ENCODE measurements at regions not wholly inside any gene's neighbourhood (a gene's known extent, or its start where the extent isn't known, plus 50 kb on each side); places are given as distances from the start of the nearest gene placed in this dataset.

- no peak overlapping the region for H3K4me3 ChIP-seq
- H3K27me3 ChIP-seq = no peaks in the 10 kb centered on the region
- DNase-seq (ENCODE audit: extremely low spot score in 2 of 2) = no peak
- H3K4me1 ChIP-seq = peaks cover 12% of the 10 kb centered on the region
- intact Hi-C loops (cut with DNase I) = no loop called here
- H3K9me3 ChIP-seq = no peaks in the 10 kb centered on the region
- H3K27ac ChIP-seq = no peak overlapping the region
- TF ChIP-seq POLR2A (IDR thresholded peaks at IDR 0.05) (no peak), CTCF (IDR thresholded peaks at IDR 0.05) (no peak), POLR2AphosphoS5 (IDR thresholded peaks at IDR 0.05; ENCODE audit: insufficient read depth in 1 of 2, low read depth in 1 of 2) (no peak)
- no peaks in the 10 kb centered on the region for H3K36me3 ChIP-seq
Measured at GRCh38 chr2:189379287-189379630, 62.0 kb upstream of the WDR75 start.

- Histone ChIP-seq H3K4me3 (no peak overlapping the region), H3K36me3 (no peaks in the 10 kb centered on the region), H3K9me3 (no peaks in the 10 kb centered on the region), H3K4me1 (peaks cover 12% of the 10 kb centered on the region), H3K27me3 (no peaks in the 10 kb centered on the region), H3K27ac (no peak overlapping the region)
- TF ChIP-seq CTCF (IDR thresholded peaks at IDR 0.05) (no peak), POLR2AphosphoS5 (IDR thresholded peaks at IDR 0.05; ENCODE audit: insufficient read depth in 1 of 2, low read depth in 1 of 2) (no peak), POLR2A (IDR thresholded peaks at IDR 0.05) (no peak)
- intact Hi-C loops (cut with DNase I) = no loop called here
- DNase-seq (ENCODE audit: extremely low spot score in 2 of 2) = no peak
Measured at GRCh38 chr2:189379731-189380261, 61.5 kb upstream of the WDR75 start.

GRCh38 chr2:189382668-189383067 is 58.6 kb upstream of the WDR75 start:
- Histone ChIP-seq H3K36me3 (no peaks in the 10 kb centered on the region), H3K9me3 (no peaks in the 10 kb centered on the region), H3K4me1 (peaks cover 12% of the 10 kb centered on the region), H3K4me3 (no peak overlapping the region), H3K27me3 (no peaks in the 10 kb centered on the region), H3K27ac (no peak overlapping the region)
- TF ChIP-seq POLR2A (IDR thresholded peaks at IDR 0.05) = no peak
- TF ChIP-seq CTCF (IDR thresholded peaks at IDR 0.05) = no peak
- no peak for TF ChIP-seq POLR2AphosphoS5 (IDR thresholded peaks at IDR 0.05; ENCODE audit: insufficient read depth in 1 of 2, low read depth in 1 of 2)
- no peak for DNase-seq (ENCODE audit: extremely low spot score in 2 of 2)
- intact Hi-C loops (cut with DNase I) = no loop called here

- TF ChIP-seq CTCF (IDR thresholded peaks at IDR 0.05) = no peak
- TF ChIP-seq POLR2AphosphoS5 (IDR thresholded peaks at IDR 0.05; ENCODE audit: insufficient read depth in 1 of 2, low read depth in 1 of 2) = no peak
- no peak for TF ChIP-seq POLR2A (IDR thresholded peaks at IDR 0.05)
- intact Hi-C loops (cut with DNase I) = no loop called here
Measured at GRCh38 chr2:189386741-189387140, 54.5 kb upstream of the WDR75 start.

GRCh38 chr2:189391201-189391600 is 50.1 kb upstream of the WDR75 start:
- H3K4me3 ChIP-seq = no peak overlapping the region
- no peaks in the 10 kb centered on the region for H3K36me3 ChIP-seq
- TF ChIP-seq POLR2AphosphoS5 (IDR thresholded peaks at IDR 0.05; ENCODE audit: insufficient read depth in 1 of 2, low read depth in 1 of 2) (no peak), CTCF (IDR thresholded peaks at IDR 0.05) (no peak), POLR2A (IDR thresholded peaks at IDR 0.05) (no peak)
- intact Hi-C loops (cut with DNase I) = no loop called here
- H3K27ac ChIP-seq = no peak overlapping the region
- H3K4me1 ChIP-seq = no peaks in the 10 kb centered on the region
- no peaks in the 10 kb centered on the region for H3K9me3 ChIP-seq
- no peaks in the 10 kb centered on the region for H3K27me3 ChIP-seq
- DNase-seq (ENCODE audit: extremely low spot score in 2 of 2) = no peak

More at GRCh38 chr2:189386741-189387140, 54.5 kb upstream of the WDR75 start:
- no peaks in the 10 kb centered on the region for H3K36me3 ChIP-seq
- H3K27me3 ChIP-seq = no peaks in the 10 kb centered on the region
- no peaks in the 10 kb centered on the region for H3K4me1 ChIP-seq
- H3K27ac ChIP-seq = no peak overlapping the region
- H3K9me3 ChIP-seq = no peaks in the 10 kb centered on the region
- no peak for DNase-seq (ENCODE audit: extremely low spot score in 2 of 2)
- no peak overlapping the region for H3K4me3 ChIP-seq
